ENCODE measurements at regions not wholly inside any gene's neighbourhood (a gene's known extent, or its start where the extent isn't known, plus 50 kb on each side); places are given as distances from the start of the nearest gene placed in this dataset.

- TF ChIP-seq CTCF (conservative IDR thresholded peaks at IDR 0.05 in 1 of 2, IDR thresholded peaks at IDR 0.05 in 1 of 2; ENCODE audit: extremely low read depth in 1 of 2, insufficient read depth in 1 of 2, low read depth in 1 of 2, low read length in 2 of 2) (no peak), EZH2 (IDR thresholded peaks at IDR 0.05; ENCODE audit: borderline replicate concordance, low read length) (no peak)
These were observed 83.6 kb downstream of the FAM161A start for GRCh38 chr2:61770298-61770697.
